DMS153 treated with DMSO at 0.1 percent for 48 hours (cell line): ENCODE measurements at regions not wholly inside any gene's neighbourhood (a gene's known extent, or its start where the extent isn't known, plus 50 kb on each side); places are given as distances from the start of the nearest gene placed in this dataset.
"Not testable (repeated sequence)": the region's sequence is repeated elsewhere in the genome, so short reads cannot be mapped to it uniquely, and the experiment has no call there.

ENCODE experiments used
- DNase-seq: peaks from one replicate; lab custom pipeline; 2025; ENCODE audit not compliant: unreplicated experiment; lab: John Stamatoyannopoulos, UW

GRCh38 chr4:124997991-124998390 is 285.5 kb upstream of the ANKRD50 start:
- no peak for DNase-seq

- DNase-seq, result no peak
Observed at GRCh38 chr4:124997124-124997523, 284.6 kb upstream of the ANKRD50 start.

GRCh38 chr4:124993838-124994237 is 281.3 kb upstream of the ANKRD50 start:
- no peak for DNase-seq

GRCh38 chr4:124990398-124990797 is 277.9 kb upstream of the ANKRD50 start:
- no peak for DNase-seq

GRCh38 chr4:124980276-124980752 is 267.8 kb upstream of the ANKRD50 start:
- DNase-seq, result no peak

DNA sequence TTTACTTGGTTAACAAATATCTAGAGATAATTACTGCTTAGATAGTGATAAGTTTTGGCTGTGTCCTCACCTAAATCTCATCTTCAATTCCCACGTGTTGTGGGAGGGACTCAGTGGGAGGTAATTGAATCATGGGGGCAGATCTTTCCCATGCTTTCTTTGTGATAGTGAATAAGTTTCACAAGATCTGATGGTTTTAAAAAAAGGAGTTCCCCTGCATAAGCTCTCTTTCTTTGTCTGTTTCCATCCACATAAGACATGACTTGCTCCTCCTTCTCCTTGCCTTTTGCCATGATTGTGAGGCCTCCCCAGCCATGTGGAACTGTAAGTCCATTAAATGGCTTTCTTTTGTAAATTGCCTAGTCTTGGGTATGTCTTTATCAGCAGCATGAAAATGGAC is 266.0 kb upstream of the ANKRD50 start:
- DNase-seq, result not testable (repeated sequence)

GRCh38 chr4:124977045-124977444 is 264.5 kb upstream of the ANKRD50 start:
- DNase-seq, result no peak

GRCh38 chr4:124974152-124974551 is 261.6 kb upstream of the ANKRD50 start:
- DNase-seq, result no peak

- DNase-seq, result no peak
Observed at GRCh38 chr4:124973716-124974115, 261.2 kb upstream of the ANKRD50 start.

GRCh38 chr4:124970011-124970410 is 257.5 kb upstream of the ANKRD50 start:
- no peak for DNase-seq

DNA sequence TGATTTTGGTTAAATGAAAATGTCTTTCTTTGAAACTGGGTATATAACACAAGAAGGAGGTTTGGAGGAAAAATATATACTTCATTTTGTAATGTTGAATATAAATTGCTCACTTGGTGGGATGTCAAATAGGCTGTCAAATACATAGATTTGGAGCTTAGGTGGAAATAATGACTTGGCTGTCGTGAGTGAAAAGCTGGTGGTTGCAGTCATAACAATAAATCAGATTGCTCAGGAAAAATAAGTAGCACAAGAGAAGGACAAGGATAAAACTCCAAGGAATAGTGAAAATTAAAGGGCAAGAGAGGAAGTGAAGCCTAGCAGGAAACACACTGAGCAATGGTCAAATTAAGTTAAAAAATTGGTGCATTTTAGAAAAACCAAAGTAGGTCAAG is 253.0 kb upstream of the ANKRD50 start:
- no peak for DNase-seq

DNA sequence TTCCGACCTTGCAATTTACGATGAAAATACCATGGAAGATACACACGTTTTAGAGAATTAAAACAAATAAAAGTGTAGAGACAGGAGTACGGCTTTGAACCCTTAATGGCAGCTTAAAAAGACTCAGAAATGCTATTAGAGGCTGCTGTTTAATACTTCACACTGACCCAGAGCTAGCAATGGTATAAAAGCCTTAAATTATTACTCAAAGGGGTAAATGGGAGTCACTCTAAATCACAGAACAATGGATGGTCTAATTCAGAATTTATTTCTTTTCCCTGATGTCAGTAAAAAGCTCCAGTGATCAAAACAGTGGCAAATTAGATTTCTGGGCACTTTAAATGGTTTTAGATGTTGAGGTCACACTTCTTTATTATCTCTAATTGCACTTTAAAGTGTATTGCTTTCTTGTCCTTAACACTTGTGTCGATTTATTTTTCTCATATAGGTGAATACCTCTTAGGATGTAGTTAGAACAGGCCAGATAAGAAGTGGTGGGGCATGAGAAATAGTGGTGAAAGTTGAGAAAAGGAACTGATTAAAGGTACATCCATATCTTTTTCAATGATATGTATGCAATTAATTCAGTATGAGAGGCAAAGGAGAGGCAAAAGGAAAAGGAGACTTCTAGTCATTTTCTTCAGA is 252.4 kb upstream of the ANKRD50 start:
- no peak for DNase-seq

GRCh38 chr4:124964251-124964650 is 251.7 kb upstream of the ANKRD50 start:
- no peak for DNase-seq

DNA sequence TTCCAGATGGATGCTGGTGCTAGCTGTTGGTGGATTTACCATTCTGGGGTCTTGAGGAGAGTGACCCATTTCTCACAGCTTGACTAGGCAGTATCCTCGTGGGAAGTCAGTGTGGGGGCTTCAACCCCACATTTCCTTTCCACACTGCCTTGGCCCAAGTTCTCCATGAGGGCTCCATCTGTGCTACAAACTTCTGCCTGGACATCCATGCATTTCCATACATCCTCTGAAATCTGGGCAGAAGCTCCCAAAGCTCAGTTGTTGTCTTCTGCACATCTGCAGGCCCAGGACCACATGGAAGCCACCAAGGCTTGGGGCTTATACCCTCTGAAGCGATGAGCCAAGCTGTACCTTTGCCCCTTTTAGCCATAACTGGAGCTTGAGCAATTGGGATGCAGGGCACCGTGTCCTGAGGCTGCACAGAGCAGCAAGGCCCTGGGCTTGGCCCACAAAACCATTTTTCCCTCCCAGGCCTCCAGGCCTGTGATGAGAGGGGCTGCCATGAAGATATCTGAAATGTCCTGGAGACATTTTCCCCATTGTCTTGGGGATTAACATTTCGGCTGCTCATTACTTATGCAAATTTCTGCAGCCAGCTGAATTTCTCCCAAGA is 248.7 kb upstream of the ANKRD50 start:
- DNase-seq, result no peak

GRCh38 chr4:124958847-124959246 is 246.3 kb upstream of the ANKRD50 start:
- no peak for DNase-seq

DNA sequence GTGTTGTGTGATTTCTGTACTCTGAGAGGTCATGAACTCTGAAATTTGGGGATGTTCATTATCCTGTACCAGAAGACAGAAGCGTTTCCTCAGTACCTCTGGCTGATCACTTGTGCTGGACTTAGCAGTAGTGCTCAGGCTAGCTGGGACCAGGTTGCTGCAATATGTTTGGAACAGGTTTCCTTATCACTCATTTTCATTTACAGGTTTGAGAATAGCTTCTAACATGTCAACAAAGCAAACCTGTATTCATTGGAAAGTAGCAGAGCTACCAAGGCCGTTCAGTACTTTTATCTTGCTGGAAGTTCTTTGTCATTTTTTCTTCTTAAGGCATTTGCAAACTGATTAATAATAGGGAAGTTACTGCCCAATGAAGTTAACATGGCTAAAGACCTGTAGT is 242.9 kb upstream of the ANKRD50 start:
- DNase-seq, result no peak

DNA sequence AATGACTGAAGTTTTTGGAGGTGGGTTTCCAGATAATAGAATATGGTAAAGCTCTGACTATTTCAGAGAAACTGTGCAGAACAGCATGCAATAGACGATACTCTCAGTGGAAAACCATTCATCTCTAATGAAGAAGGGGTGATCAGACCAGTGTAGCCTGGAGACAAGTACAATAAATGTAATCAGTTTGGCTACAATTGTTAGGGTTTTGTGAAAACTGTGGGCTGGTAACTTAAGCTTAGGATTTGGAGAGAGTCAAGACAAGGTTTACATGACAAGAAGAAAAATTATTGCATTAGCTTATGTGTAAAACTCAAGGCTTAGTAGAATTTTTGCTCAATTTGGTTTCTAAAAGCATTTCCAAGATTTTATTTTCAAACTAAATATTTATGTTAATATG is 241.5 kb upstream of the ANKRD50 start:
- no peak for DNase-seq

GRCh38 chr4:124953486-124953885 is 241.0 kb upstream of the ANKRD50 start:
- DNase-seq, result no peak

- no peak for DNase-seq
Observed at GRCh38 chr4:124953061-124953460, 240.5 kb upstream of the ANKRD50 start.

- no peak for DNase-seq
Observed at GRCh38 chr4:124952601-124953000, 240.1 kb upstream of the ANKRD50 start.

- DNase-seq, result no peak
Observed at GRCh38 chr4:124948976-124949597, 236.6 kb upstream of the ANKRD50 start.

DNA sequence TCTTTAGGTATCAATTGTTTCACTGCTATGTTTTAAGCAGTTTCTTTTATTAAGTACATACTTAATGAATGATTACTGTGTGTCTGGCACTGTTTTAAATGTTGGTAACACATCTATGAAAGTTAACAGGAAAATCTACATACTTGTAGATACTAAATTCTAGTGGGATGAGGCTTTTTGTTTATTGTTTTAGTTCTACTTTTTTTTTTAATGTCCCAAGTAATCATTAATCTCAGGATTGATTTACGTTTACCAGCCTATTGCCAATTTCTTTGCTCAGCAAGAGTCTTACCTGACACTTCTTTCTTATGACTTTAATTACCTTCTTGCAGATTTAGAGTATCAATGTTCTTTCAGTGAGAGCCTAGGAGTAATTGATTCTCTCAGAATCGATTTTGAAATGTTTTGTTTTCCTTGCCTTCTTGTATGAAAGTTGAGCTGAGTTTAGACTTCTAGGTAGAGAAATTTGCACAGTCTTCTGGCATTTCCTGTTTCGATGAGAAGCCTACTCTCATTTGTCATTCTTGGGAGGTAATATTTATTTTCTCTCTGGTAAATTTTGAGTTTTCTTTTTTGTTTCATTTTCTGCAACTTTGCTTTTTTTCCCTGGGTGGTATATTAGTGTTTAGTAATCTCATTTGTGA is 235.2 kb upstream of the ANKRD50 start:
- no peak for DNase-seq
